Mesothelial cell of epicardium (in vitro differentiated cells): ENCODE measurements at regions not wholly inside any gene's neighbourhood (a gene's known extent, or its start where the extent isn't known, plus 50 kb on each side); places are given as distances from the start of the nearest gene placed in this dataset.

Experiments
- DNase-seq, 2 experiments: peaks; one replicate each; pipeline ENCODE4 v3.0.0; 2021; ENCODE audit warnings: low spot score in 2 of 2; ENCODE audit not compliant: unreplicated experiment in 2 of 2
- H3K27ac Mint-ChIP-seq: 2 replicates; pipeline ENCODE4 v1.8.0; 2021; ENCODE audit warnings: mixed read lengths
- H3K27me3 Mint-ChIP-seq: 2 replicates; pipeline ENCODE4 v1.8.0; 2021; ENCODE audit warnings: low read depth, mixed read lengths
- H3K36me3 Mint-ChIP-seq: 2 replicates; pipeline ENCODE4 v1.8.0; 2021; ENCODE audit warnings: mixed read lengths
- H3K4me1 Mint-ChIP-seq: 2 replicates; pipeline ENCODE4 v1.8.0; 2021; ENCODE audit warnings: mixed read lengths
- H3K4me3 Mint-ChIP-seq: 2 replicates; pipeline ENCODE4 v1.8.0; 2021; ENCODE audit warnings: mild to moderate bottlenecking, moderate library complexity, mixed read lengths
- H3K9me3 Mint-ChIP-seq: 2 replicates; pipeline ENCODE4 v1.8.0; 2021; ENCODE audit warnings: mixed read lengths
- TF ChIP-seq, protein P1 (sequence below): fragments of 200-600 bp; sonication (generic); IDR thresholded peaks from one replicate; pipeline ENCODE4 v1.5.0; 2021; ENCODE audit warnings: antibody characterized with exemption; ENCODE audit not compliant: unreplicated experiment

DNA sequence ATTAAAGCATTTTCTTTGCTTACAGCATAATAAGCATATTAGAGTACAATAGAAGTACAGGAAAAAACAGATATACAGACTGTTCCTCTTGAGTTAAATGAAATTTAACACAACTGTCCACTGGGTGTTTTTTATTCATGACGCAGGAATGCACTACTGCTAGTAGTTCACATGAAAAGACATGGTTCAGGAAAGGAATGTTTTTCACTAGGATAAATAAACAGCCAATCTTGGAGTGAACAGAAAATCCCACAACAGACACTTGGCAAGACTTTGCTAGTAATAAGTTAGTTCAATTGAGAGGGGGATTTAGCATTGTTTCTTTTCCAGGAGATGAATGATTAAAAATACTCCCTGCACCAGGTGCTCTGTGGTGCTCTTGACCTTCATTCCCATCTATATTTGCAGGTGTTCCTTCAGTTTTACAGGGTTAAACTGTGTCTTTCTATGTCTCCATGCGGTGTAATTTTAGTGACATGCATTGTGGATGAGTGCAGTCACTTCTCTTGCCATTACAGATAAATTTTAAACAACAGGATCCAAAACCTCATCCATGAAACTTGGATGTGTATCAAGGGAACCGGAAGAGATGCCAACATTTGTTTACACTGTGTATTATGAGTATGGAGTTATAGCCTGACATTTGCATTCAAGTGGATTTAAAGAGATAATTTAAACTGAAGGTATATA lies 796.6 kb downstream of the DSC3 start:
- H3K9me3 Mint-ChIP-seq = peaks cover 4% of the 10 kb centered on the region
- no peak overlapping the region for H3K27ac Mint-ChIP-seq
- no peaks in the 10 kb centered on the region for H3K27me3 Mint-ChIP-seq
- peaks cover 6% of the 10 kb centered on the region for H3K4me1 Mint-ChIP-seq
- no peaks in the 10 kb centered on the region for H3K36me3 Mint-ChIP-seq
- H3K4me3 Mint-ChIP-seq = no peak overlapping the region
- no peak for DNase-seq
- TF ChIP-seq, protein P1, sequence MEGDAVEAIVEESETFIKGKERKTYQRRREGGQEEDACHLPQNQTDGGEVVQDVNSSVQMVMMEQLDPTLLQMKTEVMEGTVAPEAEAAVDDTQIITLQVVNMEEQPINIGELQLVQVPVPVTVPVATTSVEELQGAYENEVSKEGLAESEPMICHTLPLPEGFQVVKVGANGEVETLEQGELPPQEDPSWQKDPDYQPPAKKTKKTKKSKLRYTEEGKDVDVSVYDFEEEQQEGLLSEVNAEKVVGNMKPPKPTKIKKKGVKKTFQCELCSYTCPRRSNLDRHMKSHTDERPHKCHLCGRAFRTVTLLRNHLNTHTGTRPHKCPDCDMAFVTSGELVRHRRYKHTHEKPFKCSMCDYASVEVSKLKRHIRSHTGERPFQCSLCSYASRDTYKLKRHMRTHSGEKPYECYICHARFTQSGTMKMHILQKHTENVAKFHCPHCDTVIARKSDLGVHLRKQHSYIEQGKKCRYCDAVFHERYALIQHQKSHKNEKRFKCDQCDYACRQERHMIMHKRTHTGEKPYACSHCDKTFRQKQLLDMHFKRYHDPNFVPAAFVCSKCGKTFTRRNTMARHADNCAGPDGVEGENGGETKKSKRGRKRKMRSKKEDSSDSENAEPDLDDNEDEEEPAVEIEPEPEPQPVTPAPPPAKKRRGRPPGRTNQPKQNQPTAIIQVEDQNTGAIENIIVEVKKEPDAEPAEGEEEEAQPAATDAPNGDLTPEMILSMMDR = no peak

DNA sequence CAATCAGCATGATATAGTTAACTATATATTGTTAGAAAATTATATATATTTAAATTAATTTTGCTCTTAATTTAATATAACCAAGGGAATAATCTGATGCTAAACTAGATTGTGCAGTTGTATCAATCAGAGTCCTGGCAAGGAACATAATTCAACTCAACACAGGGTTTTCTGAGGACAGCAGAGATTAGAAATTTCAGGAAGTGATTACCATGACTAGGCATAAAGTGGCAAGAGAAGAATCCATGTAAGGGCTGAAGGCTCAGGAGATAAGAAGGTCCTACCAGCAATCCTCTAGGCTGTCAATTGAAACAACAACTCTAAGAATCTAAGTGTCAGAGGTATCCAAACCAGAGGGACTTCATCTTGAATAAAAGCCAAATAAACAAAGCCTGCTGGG lies 807.8 kb downstream of the DSC3 start:
- Mint-ChIP-seq H3K27me3 (no peaks in the 10 kb centered on the region), H3K27ac (no peak overlapping the region), H3K4me1 (no peaks in the 10 kb centered on the region), H3K36me3 (no peaks in the 10 kb centered on the region), H3K9me3 (peaks cover 2% of the 10 kb centered on the region), H3K4me3 (no peak overlapping the region)
- TF ChIP-seq, protein P1 = no peak
- no peak for DNase-seq

GRCh38 chr18:30211112-30211511 lies 831.4 kb downstream of the DSC3 start:
- Mint-ChIP-seq H3K36me3 (no peaks in the 10 kb centered on the region), H3K27me3 (no peaks in the 10 kb centered on the region), H3K4me3 (no peak overlapping the region), H3K27ac (no peak overlapping the region), H3K4me1 (no peaks in the 10 kb centered on the region), H3K9me3 (peaks cover 4% of the 10 kb centered on the region)
- no peak for DNase-seq
- TF ChIP-seq, protein P1 = no peak

GRCh38 chr18:30208546-30208945 lies 834.0 kb downstream of the DSC3 start:
- no peak overlapping the region for H3K27ac Mint-ChIP-seq
- no peak for DNase-seq
- no peaks in the 10 kb centered on the region for H3K36me3 Mint-ChIP-seq
- no peak overlapping the region for H3K4me3 Mint-ChIP-seq
- H3K27me3 Mint-ChIP-seq = no peaks in the 10 kb centered on the region
- TF ChIP-seq, protein P1 = no peak
- H3K4me1 Mint-ChIP-seq = peaks cover 5% of the 10 kb centered on the region
- H3K9me3 Mint-ChIP-seq = peaks cover 4% of the 10 kb centered on the region

- no peak overlapping the region for H3K4me3 Mint-ChIP-seq
Measured at GRCh38 chr18:30192216-30192615, 850.3 kb downstream of the DSC3 start.

More at GRCh38 chr18:30192216-30192615, 850.3 kb downstream of the DSC3 start:
- no peak for DNase-seq
- H3K36me3 Mint-ChIP-seq = no peaks in the 10 kb centered on the region
- H3K9me3 Mint-ChIP-seq = peaks cover 41% of the 10 kb centered on the region
- H3K27me3 Mint-ChIP-seq = no peaks in the 10 kb centered on the region
- no peak overlapping the region for H3K27ac Mint-ChIP-seq
- TF ChIP-seq, protein P1 = no peak
- H3K4me1 Mint-ChIP-seq = no peaks in the 10 kb centered on the region
